Heart right ventricle (tissue), 16 donors: ENCODE measurements at regions not wholly inside any gene's neighbourhood (a gene's known extent, or its start where the extent isn't known, plus 50 kb on each side); places are given as distances from the start of the nearest gene placed in this dataset.

Source experiments
- ATAC-seq, 8 donors: fragments of 200-7000 bp; cut with Tn5 transposase; one replicate each; pipeline ENCODE4 v1.9.1; 2020; ENCODE audit warnings: mild to moderate bottlenecking in 8 of 8, moderate library complexity in 8 of 8, moderate number of reproducible peaks in 1 of 8
- DNase-seq, 2 donors: peaks; one replicate each; pipeline ENCODE4 v3.0.0-alpha.2; 2020
- H3K27ac ChIP-seq, 10 donors: fragments of 200-600 bp; sonication (generic) in 2 of 10; one replicate each; pipeline versions ENCODE4 v1.5.0 to v1.8.0; 2020 to 2022; ENCODE audit warnings: mild to moderate bottlenecking in 3 of 10
- H3K27me3 ChIP-seq, 7 donors: fragments of 200-600 bp; one replicate each; pipeline ENCODE4 v1.8.0; 2021 to 2022; ENCODE audit warnings: mild to moderate bottlenecking in 2 of 7
- H3K36me3 ChIP-seq, 9 donors: fragments of 200-600 bp; sonication (generic) in 1 of 9; one replicate each; pipeline versions ENCODE4 v1.5.0 to v1.8.0; 2020 to 2022; ENCODE audit warnings: mild to moderate bottlenecking in 2 of 9
- H3K4me1 ChIP-seq, 9 donors: fragments of 200-600 bp; sonication (generic) in 1 of 9; one replicate each; pipeline versions ENCODE4 v1.5.0 to v1.8.0; 2020 to 2022; ENCODE audit warnings: mild to moderate bottlenecking in 4 of 9
- H3K4me3 ChIP-seq, 10 donors: fragments of 200-600 bp; sonication (generic) in 2 of 10; one replicate each; pipeline versions ENCODE4 v1.5.0 to v1.8.0; 2020 to 2022; ENCODE audit warnings: mild to moderate bottlenecking in 7 of 10, moderate library complexity in 2 of 10
- H3K9me3 ChIP-seq, 11 donors: fragments of 200-600 bp in 10 of 11; sonication (generic) in 2 of 11; one replicate each; pipeline versions ENCODE4 v1.5.0 to v1.8.0; 2013 to 2022; ENCODE audit warnings: mild to moderate bottlenecking in 2 of 11, control low read depth in 1 of 11, moderate library complexity in 1 of 11
- CTCF ChIP-seq, 9 donors: fragments of 200-600 bp; sonication (generic) in 2 of 9; IDR thresholded peaks; one replicate each; pipeline versions ENCODE4 v1.5.0 to v1.8.0; 2021 to 2022; ENCODE audit warnings: antibody characterized with exemption in 9 of 9, mild to moderate bottlenecking in 5 of 9, moderate library complexity in 1 of 9
- WGBS, 2 donors: extraction: QIAGEN DNeasy Blood & Tissue Kit; methylation state at CpG; one replicate each; pipeline ENCODE4 v1.1.7; 2013; ENCODE audit warnings: inconsistent platforms in 1 of 2; 5-methylcytosine and 5-hydroxymethylcytosine counted together
- intact Hi-C, 10 donors: fragments of 100-400 bp; cut with DNase I; formaldehyde crosslinking; loops; one replicate each; pipeline versions ENCODE4 v1.11.1 to v1.14.2; 2022
- donor health status: Arrhythmogenic right ventricular cardiomyopathy.
- donor health status: ischemic (EF 13 %, LVEDD 7.1; RV severe dilation, severe dysfunction).
- donor health status: healthy with polysubstance abuse.
- donor health status: DM: no; HTN: yes; CAD: no.
- donor health status: DM: no; HTN: no; CAD: no.
- donor health status: ischemic (EF 25% LVEDD 6.9; RV normal size, moderate dysfunction).
- donor health status: ischemic (EF 25% LVEDD 5.7; RV mildly dilated, moderate dysfunction).
- donor health status: healthy.
- donor health status: DM: yes; HTN: yes; CAD: no.
- donor health status: Ischemic cardiomyopathy.
- donor health status: ischemic (EF 35%, LVEDD 5.7; RV mildly dilated, moderate dysfunction).
- donor health status: nonischemic (EF 11% LVEDD 7.7; RV severe dilation, severe dysfunction).
- donor health status: DM: yes; HTN: yes; CAD: no.
- donor health status: PGD.
- donor health status: ischemic (EF 29% LVEDD 5.4; RV normal size, mild dysfunction).
- donor health status: nonischemic (EF 23%, LVEDD 6.1; RV moderate dilation, normal function).

- H3K36me3 ChIP-seq = no peaks in the 10 kb centered on the region
- intact Hi-C loops = loop anchor here in 1 of 10 donors (2.0 kb wide), 1 partner anchor 31 kb away; no protein-coding TSS in a partner anchor
- 54 to 59% methylated on average over 7 of the region's 7 CpGs for WGBS, 2 donors
- TF ChIP-seq CTCF (IDR thresholded peaks at IDR 0.05) = no peak
- H3K27me3 ChIP-seq = peaks cover 0 to 4% (median 0%) of the 10 kb centered on the region in 7 donors
- H3K9me3 ChIP-seq = no peaks in the 10 kb centered on the region
- no peak overlapping the region for H3K4me3 ChIP-seq
- no peaks in the 10 kb centered on the region for H3K4me1 ChIP-seq
- ATAC-seq = no peak
- no peak overlapping the region for H3K27ac ChIP-seq
- no peak for DNase-seq
Measured at GRCh38 chr2:122070241-122070731, 314.8 kb downstream of the TSN start.

GRCh38 chr2:122072666-122073065 lies 317.2 kb downstream of the TSN start:
- no peak for TF ChIP-seq CTCF (IDR thresholded peaks at IDR 0.05)
- Histone ChIP-seq H3K4me1 (no peaks in the 10 kb centered on the region), H3K4me3 (no peak overlapping the region), H3K9me3 (no peaks in the 10 kb centered on the region), H3K27ac (no peak overlapping the region), H3K36me3 (no peaks in the 10 kb centered on the region), H3K27me3 (peaks cover 0 to 4% (median 0%) of the 10 kb centered on the region in 7 donors)
- DNase-seq (no peak), ATAC-seq (no peak)
- 62 to 63% methylated on average over 4 of the region's 4 CpGs for whole genome bisulfite sequencing, 2 donors
- intact Hi-C loops = no loop called here

- Histone ChIP-seq H3K9me3 (no peaks in the 10 kb centered on the region), H3K27me3 (no peaks in the 10 kb centered on the region), H3K4me3 (no peak overlapping the region), H3K27ac (no peak overlapping the region), H3K4me1 (no peaks in the 10 kb centered on the region), H3K36me3 (no peaks in the 10 kb centered on the region)
- no peak for TF ChIP-seq CTCF (IDR thresholded peaks at IDR 0.05)
- 73 to 75% methylated on average over 4 of the region's 4 CpGs for WGBS, 2 donors
- DNase-seq (no peak), ATAC-seq (no peak)
- intact Hi-C loops = no loop called here
Measured at GRCh38 chr2:122074201-122074600, 318.8 kb downstream of the TSN start.

GRCh38 chr2:122075381-122075780 lies 319.9 kb downstream of the TSN start:
- ATAC-seq = no peak

More at GRCh38 chr2:122075381-122075780, 319.9 kb downstream of the TSN start:
- H3K4me1 ChIP-seq = no peaks in the 10 kb centered on the region
- WGBS, 2 donors = 72 to 83% methylated on average over 4 of the region's 4 CpGs
- H3K36me3 ChIP-seq = no peaks in the 10 kb centered on the region
- H3K4me3 ChIP-seq = no peak overlapping the region
- H3K27me3 ChIP-seq = no peaks in the 10 kb centered on the region
- H3K9me3 ChIP-seq = no peaks in the 10 kb centered on the region
- TF ChIP-seq CTCF (IDR thresholded peaks at IDR 0.05) = no peak
- no peak overlapping the region for H3K27ac ChIP-seq
- intact Hi-C loops = no loop called here
- no peak for DNase-seq
